Cardiac muscle cell (in vitro differentiated cells and primary cell): ENCODE measurements at regions not wholly inside any gene's neighbourhood (a gene's known extent, or its start where the extent isn't known, plus 50 kb on each side); places are given as distances from the start of the nearest gene placed in this dataset.

Source experiments
- DNase-seq, 2 donors: peaks; one replicate each; pipeline versions ENCODE4 v3.0.0 to v3.0.0-alpha.2; 2010 to 2017; ENCODE audit warnings: low read depth in 1 of 2, low spot score in 1 of 2
- H3K27ac ChIP-seq: fragments of 200-600 bp; sonication (generic); 2 replicates; pipeline ENCODE4 v1.5.1; 2016
- H3K27me3 ChIP-seq: fragments of 200-600 bp; sonication (generic); 2 replicates; pipeline ENCODE4 v1.6.0; 2016; ENCODE audit warnings: control low read depth
- H3K36me3 ChIP-seq: fragments of 200-600 bp; sonication (generic); 2 replicates; pipeline ENCODE4 v1.5.1; 2016; ENCODE audit warnings: control low read depth
- H3K4me1 ChIP-seq: fragments of 200-600 bp; sonication (generic); 2 replicates; pipeline ENCODE4 v1.8.1; 2017; ENCODE audit warnings: low read depth, mild to moderate bottlenecking, mixed run types
- H3K4me3 ChIP-seq: fragments of 200-600 bp; sonication (generic); 2 replicates; pipeline ENCODE4 v1.5.1; 2016; ENCODE audit warnings: mild to moderate bottlenecking
- H3K9me3 ChIP-seq: fragments of 200-600 bp; sonication (generic); 2 replicates; pipeline ENCODE4 v1.5.1; 2017; ENCODE audit warnings: low read depth, mild to moderate bottlenecking, control low read depth
- TF ChIP-seq, protein P1 (sequence below): IDR thresholded peaks from 2 replicates; pipeline ENCODE4 v1.5.1; 2012; ENCODE audit warnings: low read depth, mild to moderate bottlenecking, low read length

DNA sequence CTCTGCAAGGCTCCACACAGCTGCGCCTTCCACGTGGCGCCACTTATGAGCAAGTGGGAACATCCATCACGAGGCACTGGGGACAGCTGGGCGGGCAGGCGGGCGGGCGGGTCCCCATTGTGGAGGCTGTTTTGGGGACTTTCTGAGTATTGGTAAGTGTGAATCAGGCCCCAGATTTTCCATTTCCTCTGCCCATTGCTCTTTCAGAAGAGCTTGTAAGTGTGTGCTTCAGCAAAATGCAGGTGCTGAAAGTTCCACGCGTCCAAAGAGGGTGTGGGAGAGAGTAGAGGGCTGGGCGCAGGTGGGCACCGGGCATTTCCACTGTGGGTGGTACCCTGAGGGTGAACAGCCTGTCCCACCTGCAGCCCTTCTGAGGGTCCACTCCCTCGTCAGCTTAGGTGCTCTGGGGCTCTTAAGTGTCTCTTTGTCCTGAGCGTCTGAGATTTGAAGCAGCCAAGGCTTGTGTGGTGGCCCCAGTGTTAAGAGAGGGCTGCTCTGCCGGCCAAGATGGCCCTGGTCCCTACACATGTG, 177.1 kb downstream of the RPLP1 start:
- Histone ChIP-seq H3K9me3 (no peaks in the 10 kb centered on the region), H3K4me1 (no peaks in the 10 kb centered on the region), H3K36me3 (no peaks in the 10 kb centered on the region), H3K27me3 (peaks cover 18% of the 10 kb centered on the region), H3K27ac (no peak overlapping the region), H3K4me3 (no peak overlapping the region)
- TF ChIP-seq, protein P1, sequence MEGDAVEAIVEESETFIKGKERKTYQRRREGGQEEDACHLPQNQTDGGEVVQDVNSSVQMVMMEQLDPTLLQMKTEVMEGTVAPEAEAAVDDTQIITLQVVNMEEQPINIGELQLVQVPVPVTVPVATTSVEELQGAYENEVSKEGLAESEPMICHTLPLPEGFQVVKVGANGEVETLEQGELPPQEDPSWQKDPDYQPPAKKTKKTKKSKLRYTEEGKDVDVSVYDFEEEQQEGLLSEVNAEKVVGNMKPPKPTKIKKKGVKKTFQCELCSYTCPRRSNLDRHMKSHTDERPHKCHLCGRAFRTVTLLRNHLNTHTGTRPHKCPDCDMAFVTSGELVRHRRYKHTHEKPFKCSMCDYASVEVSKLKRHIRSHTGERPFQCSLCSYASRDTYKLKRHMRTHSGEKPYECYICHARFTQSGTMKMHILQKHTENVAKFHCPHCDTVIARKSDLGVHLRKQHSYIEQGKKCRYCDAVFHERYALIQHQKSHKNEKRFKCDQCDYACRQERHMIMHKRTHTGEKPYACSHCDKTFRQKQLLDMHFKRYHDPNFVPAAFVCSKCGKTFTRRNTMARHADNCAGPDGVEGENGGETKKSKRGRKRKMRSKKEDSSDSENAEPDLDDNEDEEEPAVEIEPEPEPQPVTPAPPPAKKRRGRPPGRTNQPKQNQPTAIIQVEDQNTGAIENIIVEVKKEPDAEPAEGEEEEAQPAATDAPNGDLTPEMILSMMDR: no peak
- DNase-seq: no peak

DNA sequence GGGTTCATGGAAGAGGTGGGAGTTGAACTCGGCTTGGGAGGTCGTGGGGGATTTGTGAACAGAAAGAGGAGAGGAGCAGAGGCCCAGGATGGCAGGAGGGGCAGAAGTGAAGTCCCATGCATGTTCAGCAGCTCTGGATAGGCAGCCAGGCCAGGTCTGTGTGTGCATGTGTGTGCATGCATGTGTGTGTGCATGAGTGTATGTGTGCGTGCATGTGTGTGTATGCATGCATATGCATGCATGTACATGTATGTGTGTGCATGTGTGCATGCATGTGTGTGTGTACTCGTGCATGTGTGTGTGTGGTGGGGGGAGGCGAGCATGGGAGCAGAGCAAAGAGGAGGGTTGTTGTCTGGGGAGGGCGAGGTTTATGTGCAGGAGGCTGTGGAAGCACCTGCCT, 178.4 kb downstream of the RPLP1 start:
- DNase-seq: no peak
- H3K4me3 ChIP-seq: no peak overlapping the region
- H3K4me1 ChIP-seq: no peaks in the 10 kb centered on the region
- H3K27me3 ChIP-seq: peaks cover 18% of the 10 kb centered on the region
- TF ChIP-seq, protein P1: no peak
- no peaks in the 10 kb centered on the region for H3K36me3 ChIP-seq
- H3K9me3 ChIP-seq: no peaks in the 10 kb centered on the region
- H3K27ac ChIP-seq: no peak overlapping the region

DNA sequence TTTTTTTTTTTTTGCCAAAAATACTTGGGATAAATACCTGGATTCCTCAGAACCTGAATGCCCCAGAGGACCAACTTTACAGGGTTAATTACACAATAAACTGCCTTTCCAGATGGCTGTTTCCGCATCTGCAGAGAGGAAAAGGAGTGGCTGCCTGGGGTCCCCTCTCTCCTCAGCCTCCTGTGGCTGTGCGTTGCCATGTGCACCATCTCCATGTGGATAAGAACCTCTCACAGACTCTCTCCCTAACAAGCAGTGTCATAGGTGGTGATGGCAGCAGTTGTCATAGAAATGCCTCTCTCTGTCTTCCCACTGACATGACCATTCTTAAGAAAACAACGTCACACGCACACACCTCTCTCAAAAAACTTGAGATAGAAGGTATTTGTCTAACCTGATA, 179.4 kb downstream of the RPLP1 start:
- TF ChIP-seq, protein P1: no peak
- Histone ChIP-seq H3K27ac (no peak overlapping the region), H3K4me1 (no peaks in the 10 kb centered on the region), H3K36me3 (no peaks in the 10 kb centered on the region), H3K4me3 (no peak overlapping the region), H3K27me3 (peaks cover 16% of the 10 kb centered on the region), H3K9me3 (no peaks in the 10 kb centered on the region)
- no peak for DNase-seq

DNA sequence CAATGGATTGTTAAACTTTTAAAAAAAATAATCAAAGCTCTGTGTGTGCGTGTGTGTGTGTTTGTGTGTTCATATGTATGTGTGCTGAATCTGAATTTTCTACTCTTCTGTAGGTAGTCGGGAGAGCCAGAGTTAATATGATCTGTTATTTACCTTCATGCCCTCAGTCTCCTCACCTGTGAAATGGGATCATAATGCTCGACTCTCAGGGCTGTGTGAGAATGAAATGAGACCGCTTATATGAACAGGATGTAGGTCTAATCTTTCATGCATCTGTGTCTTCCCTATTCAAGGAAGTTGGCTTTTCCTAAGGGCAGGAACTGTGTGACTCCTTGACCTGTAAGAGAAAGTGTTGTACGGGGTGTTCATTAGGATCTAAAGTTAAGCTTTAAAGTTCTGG, 182.2 kb downstream of the RPLP1 start:
- no peaks in the 10 kb centered on the region for H3K9me3 ChIP-seq
- no peak overlapping the region for H3K4me3 ChIP-seq
- H3K4me1 ChIP-seq: no peaks in the 10 kb centered on the region
- no peak for DNase-seq
- H3K36me3 ChIP-seq: no peaks in the 10 kb centered on the region
- TF ChIP-seq, protein P1: no peak
- no peak overlapping the region for H3K27ac ChIP-seq
- H3K27me3 ChIP-seq: peaks cover 11% of the 10 kb centered on the region

DNA sequence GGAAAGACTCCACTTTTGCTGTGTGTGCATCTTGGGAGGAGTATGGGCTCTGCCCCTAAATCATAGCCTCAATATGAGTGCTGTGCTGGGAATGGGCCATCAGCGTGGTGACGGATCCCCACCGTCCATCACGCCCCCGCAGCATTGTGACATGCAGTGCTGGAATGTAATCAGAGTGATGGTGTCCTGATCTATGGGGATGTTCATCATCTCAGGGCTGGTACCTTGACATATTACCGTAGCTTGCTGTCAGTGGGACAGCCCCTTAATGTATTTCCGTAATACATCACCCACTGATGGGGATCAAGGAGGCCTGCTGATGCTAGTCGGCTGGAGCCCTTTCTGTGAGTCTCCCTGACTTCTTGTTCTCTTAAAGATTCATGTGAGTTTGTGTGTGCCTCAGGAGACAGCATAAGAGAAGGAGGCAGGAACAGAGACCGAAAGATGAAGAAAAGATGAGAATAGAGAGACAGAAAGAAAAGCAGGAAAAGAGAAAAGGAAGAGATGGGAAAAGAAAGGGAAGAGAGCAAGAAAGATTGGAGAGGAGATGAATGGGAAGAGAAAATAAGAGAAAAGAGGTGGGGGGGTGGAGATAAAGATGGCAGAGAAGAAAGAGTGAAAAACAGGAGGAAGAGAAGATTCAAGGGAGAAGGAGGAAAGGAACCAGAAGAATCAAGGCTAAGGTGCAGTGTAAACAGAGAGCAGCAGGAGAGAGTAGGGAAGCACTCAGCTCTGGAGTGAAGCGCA, 183.7 kb downstream of the RPLP1 start:
- Histone ChIP-seq H3K4me1 (no peaks in the 10 kb centered on the region), H3K27me3 (peaks cover 8% of the 10 kb centered on the region), H3K36me3 (no peaks in the 10 kb centered on the region), H3K27ac (no peak overlapping the region), H3K9me3 (no peaks in the 10 kb centered on the region), H3K4me3 (no peak overlapping the region)
- TF ChIP-seq, protein P1: no peak
- DNase-seq: no peak
